HT-29 (cell line): ENCODE measurements at regions not wholly inside any gene's neighbourhood (a gene's known extent, or its start where the extent isn't known, plus 50 kb on each side); places are given as distances from the start of the nearest gene placed in this dataset.
A peak's percentile ranks its signal among the peaks of the same experiment; 100 is the strongest.

Source experiments
- DNase-seq: peaks from one replicate; pipeline ENCODE4 v3.0.0-alpha.2; 2015; ENCODE audit warnings: low spot score

GRCh38 chr11:97409141-97409540, 1019.3 kb downstream of the JRKL start:
- no peak for DNase-seq

- no peak for DNase-seq
Observed at GRCh38 chr11:97414801-97415200, 1025.0 kb downstream of the JRKL start.

GRCh38 chr11:97419729-97420128, 1029.9 kb downstream of the JRKL start:
- DNase-seq = no peak

- no peak for DNase-seq
Observed at GRCh38 chr11:97428247-97428790, 1038.5 kb downstream of the JRKL start.

- DNase-seq = no peak
Observed at GRCh38 chr11:97430877-97431276, 1041.1 kb downstream of the JRKL start.

GRCh38 chr11:97432926-97433325, 1043.1 kb downstream of the JRKL start:
- DNase-seq = no peak

GRCh38 chr11:97445561-97445960, 1055.7 kb downstream of the JRKL start:
- DNase-seq = no peak

- DNase-seq = no peak
Observed at GRCh38 chr11:97451441-97451840, 1061.6 kb downstream of the JRKL start.

- peak; percentile 23 for DNase-seq
Observed at GRCh38 chr11:97454988-97455387, 1065.2 kb downstream of the JRKL start.

GRCh38 chr11:97460091-97460490, 1070.3 kb downstream of the JRKL start:
- no peak for DNase-seq

- DNase-seq = no peak
Observed at GRCh38 chr11:97461044-97461880, 1071.4 kb downstream of the JRKL start.

- no peak for DNase-seq
Observed at GRCh38 chr11:97461934-97462333, 1072.1 kb downstream of the JRKL start.

GRCh38 chr11:97463891-97464290, 1074.1 kb downstream of the JRKL start:
- no peak for DNase-seq

GRCh38 chr11:97471480-97471879, 1081.7 kb downstream of the JRKL start:
- DNase-seq = no peak

- no peak for DNase-seq
Observed at GRCh38 chr11:97487387-97487786, 1097.6 kb downstream of the JRKL start.

- DNase-seq = no peak
Observed at GRCh38 chr11:97498891-97499290, 1109.1 kb downstream of the JRKL start.

- DNase-seq = no peak
Observed at GRCh38 chr11:97502201-97502600, 1112.4 kb downstream of the JRKL start.

- DNase-seq = no peak
Observed at GRCh38 chr11:97506076-97506759, 1116.4 kb downstream of the JRKL start.

GRCh38 chr11:97514446-97514845, 1124.6 kb downstream of the JRKL start:
- no peak for DNase-seq

- peak; percentile 18 for DNase-seq
Observed at GRCh38 chr11:97516688-97517087, 1126.9 kb downstream of the JRKL start.

GRCh38 chr11:97525273-97525672, 1135.5 kb downstream of the JRKL start:
- no peak for DNase-seq

GRCh38 chr11:97537407-97538150, 1147.8 kb downstream of the JRKL start:
- no peak for DNase-seq
